ENCODE measurements at regions not wholly inside any gene's neighbourhood (a gene's known extent, or its start where the extent isn't known, plus 50 kb on each side); places are given as distances from the start of the nearest gene placed in this dataset.

GRCh38 chr6:141443668-141444289 lies 688.9 kb upstream of the GJE1 start:
- in situ Hi-C loops (cut with MboI; ENCODE audit: low sequenced_read_pairs, unreplicated experiment), result no loop called here
- DNase-seq (ENCODE audit: low spot score), result no peak
- TF ChIP-seq CTCF (IDR thresholded peaks at IDR 0.05; ENCODE audit: borderline replicate concordance, control extremely low read depth, extremely low read depth, insufficient read depth, missing control alignments), result no peak

- in situ Hi-C loops (cut with MboI; ENCODE audit: low sequenced_read_pairs, unreplicated experiment), result no loop called here
- TF ChIP-seq CTCF (IDR thresholded peaks at IDR 0.05; ENCODE audit: borderline replicate concordance, control extremely low read depth, extremely low read depth, insufficient read depth, missing control alignments), result no peak
- no peak for DNase-seq (ENCODE audit: low spot score)
These were observed 689.7 kb upstream of the GJE1 start for GRCh38 chr6:141443032-141443431.

- no peak for DNase-seq (ENCODE audit: low spot score)
- in situ Hi-C loops (cut with MboI; ENCODE audit: low sequenced_read_pairs, unreplicated experiment), result no loop called here
- no peak for TF ChIP-seq CTCF (IDR thresholded peaks at IDR 0.05; ENCODE audit: borderline replicate concordance, control extremely low read depth, extremely low read depth, insufficient read depth, missing control alignments)
These were observed 693.2 kb upstream of the GJE1 start for GRCh38 chr6:141439513-141439912.

GRCh38 chr6:141437685-141438084 lies 695.0 kb upstream of the GJE1 start:
- DNase-seq (ENCODE audit: low spot score), result no peak
- TF ChIP-seq CTCF (IDR thresholded peaks at IDR 0.05; ENCODE audit: borderline replicate concordance, control extremely low read depth, extremely low read depth, insufficient read depth, missing control alignments), result no peak
- in situ Hi-C loops (cut with MboI; ENCODE audit: low sequenced_read_pairs, unreplicated experiment), result no loop called here

- in situ Hi-C loops (cut with MboI; ENCODE audit: low sequenced_read_pairs, unreplicated experiment), result no loop called here
- DNase-seq (ENCODE audit: low spot score), result no peak
- TF ChIP-seq CTCF (IDR thresholded peaks at IDR 0.05; ENCODE audit: borderline replicate concordance, control extremely low read depth, extremely low read depth, insufficient read depth, missing control alignments), result no peak
These were observed 695.7 kb upstream of the GJE1 start for GRCh38 chr6:141437011-141437410.

- no peak for TF ChIP-seq CTCF (IDR thresholded peaks at IDR 0.05; ENCODE audit: borderline replicate concordance, control extremely low read depth, extremely low read depth, insufficient read depth, missing control alignments)
- DNase-seq (ENCODE audit: low spot score), result no peak
- in situ Hi-C loops (cut with MboI; ENCODE audit: low sequenced_read_pairs, unreplicated experiment), result no loop called here
These were observed 706.2 kb upstream of the GJE1 start for GRCh38 chr6:141426400-141426980.
